Right lobe of liver (tissue), 4 donors: ENCODE measurements at regions not wholly inside any gene's neighbourhood (a gene's known extent, or its start where the extent isn't known, plus 50 kb on each side); places are given as distances from the start of the nearest gene placed in this dataset.
"Not testable (repeated sequence)": the region's sequence is repeated elsewhere in the genome, so short reads cannot be mapped to it uniquely, and the experiment has no call there.

Experiments used
- CTCF ChIP-seq, 4 donors: fragments of 200-600 bp in 3 of 4; fragments of 450-650 bp in 1 of 4; IDR thresholded peaks; one replicate each; pipeline versions ENCODE4 v1.5.1 to v1.8.0; 2016 to 2022; ENCODE audit warnings: antibody characterized with exemption in 4 of 4, mild to moderate bottlenecking in 2 of 4
- POLR2A ChIP-seq: fragments of 450-650 bp; IDR thresholded peaks from one replicate; pipeline ENCODE4 v1.6.1; 2017; ENCODE audit warnings: antibody characterized with exemption, mild to moderate bottlenecking
- donor health status: DM: no; HTN: no; CAD: no.
- donor health status: DM: no; HTN: no; CAD: no.
- donor health status: DM: no; HTN: yes; CAD: no.

- not testable (repeated sequence) for TF ChIP-seq POLR2A; CTCF (IDR thresholded peaks at IDR 0.05)
These were observed 89.5 kb downstream of the SYT15 start for GRCh38 chr10:46668357-46668997.
